CD4-positive, alpha-beta memory T cell (primary cell): ENCODE measurements at regions not wholly inside any gene's neighbourhood (a gene's known extent, or its start where the extent isn't known, plus 50 kb on each side); places are given as distances from the start of the nearest gene placed in this dataset.
A peak's percentile ranks its signal among the peaks of the same experiment; 100 is the strongest.

Source experiments
- CTCF ChIA-PET: fragments of 350-600 bp; sonication (Branson Sonifier 250); formaldehyde crosslinking; loops from one replicate; lab custom pipeline; 2021; ENCODE audit warnings: inconsistent platforms; ENCODE audit not compliant: partially characterized antibody; lab: Charles Lee
- POLR2A ChIA-PET: fragments of 350-600 bp; sonication (Branson Sonifier 250); formaldehyde crosslinking; loops from one replicate; lab custom pipeline; 2021; ENCODE audit not compliant: partially characterized antibody; lab: Charles Lee
- DNase-seq, 5 donors: peaks; one replicate each; pipeline versions ENCODE4 v3.0.0 to v3.0.0-alpha.2; 2020 to 2022; ENCODE audit warnings: mixed read lengths in 1 of 5
- H3K27ac ChIP-seq: one replicate; pipeline ENCODE4 v1.7.0; 2013; ENCODE audit warnings: low read depth, low read length
- H3K27me3 ChIP-seq: 2 replicates; pipeline ENCODE4 v1.7.0; 2013; ENCODE audit warnings: mild to moderate bottlenecking, low read length, moderate library complexity; ENCODE audit not compliant: insufficient read depth
- H3K36me3 ChIP-seq: 2 replicates; pipeline ENCODE4 v1.7.0; 2013; ENCODE audit warnings: mild to moderate bottlenecking, low read length, moderate library complexity; ENCODE audit not compliant: insufficient read depth
- H3K4me1 ChIP-seq: 2 replicates; pipeline ENCODE4 v1.7.0; 2013; ENCODE audit warnings: mild to moderate bottlenecking, low read length, moderate library complexity; ENCODE audit not compliant: insufficient read depth
- H3K4me3 ChIP-seq, 2 donors: one replicate each; pipeline ENCODE4 v1.7.0; 2013; ENCODE audit warnings: low read length in 2 of 2, mild to moderate bottlenecking in 1 of 2
- H3K9me3 ChIP-seq, 2 donors: one replicate each; pipeline ENCODE4 v1.7.0; 2013; ENCODE audit warnings: low read length in 2 of 2, control low read depth in 1 of 2; ENCODE audit not compliant: control insufficient read depth in 1 of 2
- H3K27ac Mint-ChIP-seq, 7 donors: one replicate each; pipeline ENCODE4 v1.8.0; 2020 to 2021; ENCODE audit warnings: mixed read lengths in 7 of 7, mild to moderate bottlenecking in 6 of 7, inconsistent platforms in 3 of 7, moderate library complexity in 3 of 7
- H3K27me3 Mint-ChIP-seq, 2 donors: one replicate each; pipeline ENCODE4 v1.8.0; 2020 to 2021; ENCODE audit warnings: mixed read lengths in 2 of 2
- H3K36me3 Mint-ChIP-seq, 2 donors: one replicate each; pipeline ENCODE4 v1.8.0; 2020 to 2021; ENCODE audit warnings: mixed read lengths in 2 of 2, inconsistent platforms in 1 of 2, mild to moderate bottlenecking in 1 of 2
- H3K4me1 Mint-ChIP-seq, 4 donors: one replicate each; pipeline ENCODE4 v1.8.0; 2020 to 2021; ENCODE audit warnings: mixed read lengths in 4 of 4, mild to moderate bottlenecking in 1 of 4
- H3K4me3 Mint-ChIP-seq, 8 donors: one replicate each; pipeline ENCODE4 v1.8.0; 2020 to 2021; ENCODE audit warnings: mixed read lengths in 8 of 8, mild to moderate bottlenecking in 7 of 8, moderate library complexity in 6 of 8, inconsistent platforms in 3 of 8
- H3K9me3 Mint-ChIP-seq, 8 donors: one replicate each; pipeline ENCODE4 v1.8.0; 2020 to 2021; ENCODE audit warnings: mixed read lengths in 8 of 8, mild to moderate bottlenecking in 5 of 8, inconsistent platforms in 3 of 8, moderate library complexity in 1 of 8
- intact Hi-C: fragments of 100-400 bp; cut with micrococcal nuclease; formaldehyde crosslinking; loops from one replicate; pipeline ENCODE4 v1.15.1; 2023

DNA sequence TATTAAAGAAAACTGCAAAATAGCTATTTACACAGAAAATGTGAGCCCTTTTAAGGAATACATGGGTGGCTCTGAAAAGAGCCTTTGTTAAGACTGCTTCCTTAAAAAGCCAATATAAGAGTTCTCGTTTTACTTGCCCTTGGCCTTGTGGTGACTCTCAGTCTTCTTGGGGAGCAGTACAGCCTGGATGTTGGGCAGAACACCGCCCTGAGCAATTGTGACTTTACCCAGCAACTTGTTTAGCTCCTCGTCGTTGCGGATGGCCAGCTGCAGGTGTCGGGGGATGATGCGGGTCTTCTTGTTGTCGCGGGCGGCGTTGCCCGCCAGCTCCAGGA, 111.5 kb downstream of the HFE start:
- no peak for DNase-seq
- H3K27ac Mint-ChIP-seq: peak overlapping the region; percentile 91 to 100 (median 98)

GRCh38 chr6:26199057-26199772, 112.0 kb downstream of the HFE start:
- H3K4me3 ChIP-seq: peak overlapping the region; percentile 83 to 97
- Mint-ChIP-seq H3K9me3 (peaks cover 0 to 8% (median 0%) of the 10 kb centered on the region in 8 donors), H3K36me3 (peaks cover 0 to 25% of the 10 kb centered on the region in 2 donors), H3K27me3 (no peaks in the 10 kb centered on the region), H3K4me1 (peaks cover 22 to 50% (median 41%) of the 10 kb centered on the region in 4 donors), H3K27ac (peak overlapping the region; percentile 91 to 100 (median 98)), H3K4me3 (peak overlapping the region; percentile 94 to 99 (median 97))
- peak; percentile 79 to 93 (median 92) for DNase-seq
- ChIA-PET CTCF (interaction anchor here (1.1 to 6.2 kb wide), 14 partner anchors 11 to 173 kb away, joined by 3 to 63 read pairs (median 28); a partner anchor contains a TSS), POLR2A (interaction anchor here (0.6 to 25.6 kb wide), 58 partner anchors 7 to 1695 kb away, joined by 3 to 2476 read pairs (median 9); partner anchors contain the start of genes HFE, HMGN4 and TRIM38)
- peaks cover 49% of the 10 kb centered on the region for H3K4me1 ChIP-seq
- H3K27me3 ChIP-seq: no peaks in the 10 kb centered on the region
- intact Hi-C loops: loop anchor here (1.0 to 5.0 kb wide), 10 partner anchors 17 to 1693 kb away; a partner anchor contains a TSS
- no peaks in the 10 kb centered on the region for H3K9me3 ChIP-seq
- H3K27ac ChIP-seq: peak overlapping the region; percentile 84
- H3K36me3 ChIP-seq: no peaks in the 10 kb centered on the region

More for the DNA sequence above, 111.5 kb downstream of the HFE start:
- Histone ChIP-seq H3K4me1 (peaks cover 44% of the 10 kb centered on the region), H3K27ac (peak overlapping the region; percentile 84), H3K4me3 (peak overlapping the region; percentile 83 to 97), H3K9me3 (no peaks in the 10 kb centered on the region), H3K27me3 (no peaks in the 10 kb centered on the region), H3K36me3 (no peaks in the 10 kb centered on the region)
- ChIA-PET CTCF (interaction anchor here (1.1 to 6.2 kb wide), 16 partner anchors 10 to 173 kb away, joined by 3 to 63 read pairs (median 18); a partner anchor contains a TSS), POLR2A (interaction anchor here (0.8 to 25.6 kb wide), 55 partner anchors 7 to 1695 kb away, joined by 3 to 2476 read pairs (median 9); partner anchors contain the start of genes HFE, HMGN4 and TRIM38)
- intact Hi-C loops: loop anchor here (1.0 to 5.0 kb wide), 10 partner anchors 18 to 1694 kb away; a partner anchor contains a TSS
- H3K4me3 Mint-ChIP-seq: peak overlapping the region; percentile 94 to 99 (median 97)
- no peaks in the 10 kb centered on the region for H3K27me3 Mint-ChIP-seq
- H3K9me3 Mint-ChIP-seq: peaks cover 0 to 8% (median 0%) of the 10 kb centered on the region in 8 donors
- H3K4me1 Mint-ChIP-seq: peaks cover 19 to 50% (median 38%) of the 10 kb centered on the region in 4 donors
- peaks cover 0 to 24% of the 10 kb centered on the region in 2 donors for H3K36me3 Mint-ChIP-seq

GRCh38 chr6:26199773-26200764, 112.8 kb downstream of the HFE start:
- H3K27ac ChIP-seq: peak overlapping the region; percentile 84
- Mint-ChIP-seq H3K9me3 (peaks cover 0 to 15% (median 0%) of the 10 kb centered on the region in 8 donors), H3K27me3 (peaks cover 0 to 3% of the 10 kb centered on the region in 2 donors), H3K4me3 (peak overlapping the region; percentile 94 to 99 (median 97)), H3K4me1 (peaks cover 26 to 45% (median 37%) of the 10 kb centered on the region in 4 donors), H3K27ac (peak overlapping the region; percentile 91 to 100 (median 98)), H3K36me3 (peaks cover 0 to 33% of the 10 kb centered on the region in 2 donors)
- DNase-seq: peak in 1 of 5 donors; percentile 15
- no peaks in the 10 kb centered on the region for H3K9me3 ChIP-seq
- intact Hi-C loops: loop anchor here (1.0 to 5.0 kb wide), 10 partner anchors 16 to 1692 kb away; a partner anchor contains a TSS
- no peaks in the 10 kb centered on the region for H3K27me3 ChIP-seq
- peaks cover 40% of the 10 kb centered on the region for H3K4me1 ChIP-seq
- H3K4me3 ChIP-seq: peak overlapping the region; percentile 53 to 83
- POLR2A ChIA-PET: interaction anchor here (0.6 to 25.6 kb wide), 48 partner anchors 6 to 1694 kb away, joined by 3 to 2476 read pairs (median 14); partner anchors contain the start of genes HFE and HMGN4
- H3K36me3 ChIP-seq: no peaks in the 10 kb centered on the region
- CTCF ChIA-PET: interaction anchor here (1.1 to 6.2 kb wide), 13 partner anchors 12 to 174 kb away, joined by 3 to 63 read pairs (median 32); a partner anchor contains a TSS

GRCh38 chr6:26200918-26201721, 113.9 kb downstream of the HFE start:
- POLR2A ChIA-PET: interaction anchor here (0.6 to 25.6 kb wide), 11 partner anchors 13 to 1692 kb away, joined by 3 to 2476 read pairs (median 81); a partner anchor contains a TSS
- H3K4me3 ChIP-seq: no peak overlapping the region
- CTCF ChIA-PET: interaction anchor here (1.0 to 1.2 kb wide), 3 partner anchors 15 to 49 kb away, joined by 3 to 5 read pairs (median 3); a partner anchor contains a TSS
- Mint-ChIP-seq H3K27ac (peak overlapping the region in 5 of 7 donors; percentile 60 to 84 (median 72)), H3K27me3 (peaks cover 0 to 3% of the 10 kb centered on the region in 2 donors), H3K4me1 (peaks cover 18 to 37% (median 29%) of the 10 kb centered on the region in 4 donors), H3K36me3 (peaks cover 0 to 29% of the 10 kb centered on the region in 2 donors), H3K9me3 (peaks cover 0 to 14% (median 0%) of the 10 kb centered on the region in 8 donors), H3K4me3 (peak overlapping the region in 4 of 8 donors; percentile 9 to 70 (median 38))
- DNase-seq: peak in 1 of 5 donors; percentile 7
- intact Hi-C loops: no loop called here
- H3K27me3 ChIP-seq: no peaks in the 10 kb centered on the region
- H3K36me3 ChIP-seq: no peaks in the 10 kb centered on the region
- H3K27ac ChIP-seq: no peak overlapping the region
- peaks cover 41% of the 10 kb centered on the region for H3K4me1 ChIP-seq
- no peaks in the 10 kb centered on the region for H3K9me3 ChIP-seq

DNA sequence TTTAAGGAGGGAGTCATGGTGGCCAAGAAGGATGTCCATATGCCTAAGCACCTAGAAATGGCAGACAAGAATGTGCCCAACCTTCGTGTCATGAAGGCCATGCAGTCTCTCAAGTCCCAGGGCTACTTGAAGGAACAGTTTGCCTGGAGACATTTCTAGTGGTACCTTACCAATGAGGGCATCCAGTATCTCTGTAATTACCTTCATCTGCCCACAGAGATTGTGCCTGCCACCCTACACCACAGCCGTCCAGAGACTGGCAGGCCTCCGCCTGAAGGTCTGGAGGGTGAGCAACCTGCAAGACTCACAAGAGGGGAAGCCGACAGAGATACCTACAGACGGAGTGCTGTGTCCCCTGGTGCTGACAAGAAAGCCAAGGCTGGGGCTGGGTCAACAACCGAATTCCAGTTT, 115.0 kb downstream of the HFE start:
- no peaks in the 10 kb centered on the region for H3K36me3 ChIP-seq
- H3K27me3 ChIP-seq: no peaks in the 10 kb centered on the region
- Mint-ChIP-seq H3K27me3 (peaks cover 0 to 3% of the 10 kb centered on the region in 2 donors), H3K36me3 (peaks cover 0 to 23% of the 10 kb centered on the region in 2 donors), H3K9me3 (peaks cover 0 to 14% (median 0%) of the 10 kb centered on the region in 8 donors), H3K27ac (peak overlapping the region in 1 of 7 donors; percentile 12), H3K4me1 (peaks cover 17 to 33% (median 25%) of the 10 kb centered on the region in 4 donors), H3K4me3 (no peak overlapping the region)
- H3K4me3 ChIP-seq: no peak overlapping the region
- peaks cover 44% of the 10 kb centered on the region for H3K4me1 ChIP-seq
- no peak for DNase-seq
- H3K27ac ChIP-seq: no peak overlapping the region
- no peaks in the 10 kb centered on the region for H3K9me3 ChIP-seq
- intact Hi-C loops: no loop called here
- ChIA-PET CTCF (interaction anchor here (0.8 to 3.9 kb wide), 4 partner anchors 13 to 49 kb away, joined by 3 to 25 read pairs (median 10); a partner anchor contains a TSS), POLR2A (interaction anchor here (0.8 to 25.6 kb wide), 10 partner anchors 14 to 1691 kb away, joined by 3 to 2476 read pairs (median 71); a partner anchor contains a TSS)
